CD4-positive, alpha-beta T cell treated with Interleukin-15 for 4 hours (primary cell): ENCODE measurements at regions not wholly inside any gene's neighbourhood (a gene's known extent, or its start where the extent isn't known, plus 50 kb on each side); places are given as distances from the start of the nearest gene placed in this dataset.

Experiments used
- DNase-seq: peaks from one replicate; pipeline ENCODE4 v3.0.0-alpha.2; 2020; ENCODE audit warnings: low spot score

DNA sequence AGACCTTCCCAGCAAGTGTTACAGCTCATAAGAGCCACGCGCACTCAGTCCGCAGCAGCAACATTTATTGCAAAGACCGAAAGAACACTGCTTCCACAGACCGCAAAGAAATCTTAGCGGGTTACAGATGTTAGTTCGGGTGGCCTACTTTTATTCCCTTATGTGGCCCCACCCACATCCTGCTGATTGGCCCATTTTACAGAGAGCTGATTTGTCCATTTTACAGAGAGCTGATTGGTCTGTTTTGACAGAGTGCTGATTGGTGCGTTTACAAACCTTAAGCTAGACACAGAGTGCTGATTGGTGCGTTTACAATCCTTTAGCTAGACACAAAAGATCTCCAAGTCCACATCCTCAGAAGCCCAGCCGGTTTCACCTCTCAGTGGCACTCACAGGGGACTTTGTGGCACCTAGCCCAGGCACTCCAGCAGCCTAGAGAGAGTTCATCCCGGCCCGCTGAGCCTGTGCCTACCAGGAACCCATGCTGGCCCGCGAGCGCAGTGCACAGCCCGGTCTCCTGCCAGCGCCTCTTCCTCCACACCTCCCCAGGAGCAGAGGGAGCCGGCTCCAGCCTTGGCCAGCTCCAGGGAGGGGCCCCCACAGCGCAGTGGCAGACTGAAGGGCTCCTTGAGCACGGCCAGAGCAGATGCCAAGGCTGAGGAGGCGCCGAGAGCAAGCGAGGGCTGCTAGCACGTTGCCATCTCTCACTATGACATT, 244.3 kb upstream of the TSHZ2 start:
- no peak for DNase-seq

DNA sequence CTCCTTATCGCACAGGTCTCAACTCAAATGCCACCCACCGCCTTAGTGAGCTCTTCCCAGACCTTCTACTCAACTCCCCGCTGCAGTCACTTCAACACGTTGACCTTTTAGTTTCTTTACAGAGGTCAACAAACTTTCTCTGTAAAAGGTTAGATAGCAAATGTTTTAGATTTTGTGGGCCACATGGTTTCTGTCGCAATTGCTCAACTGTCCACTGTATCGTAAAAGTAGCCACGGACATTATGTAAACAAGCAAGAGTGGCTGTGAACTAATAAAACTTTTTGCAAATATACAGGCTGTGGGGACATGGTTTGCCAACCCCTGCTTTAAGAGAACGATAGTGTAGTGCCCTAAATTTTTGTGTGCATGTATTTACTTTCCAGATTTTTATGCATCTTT, 247.6 kb upstream of the TSHZ2 start:
- DNase-seq, result no peak

DNA sequence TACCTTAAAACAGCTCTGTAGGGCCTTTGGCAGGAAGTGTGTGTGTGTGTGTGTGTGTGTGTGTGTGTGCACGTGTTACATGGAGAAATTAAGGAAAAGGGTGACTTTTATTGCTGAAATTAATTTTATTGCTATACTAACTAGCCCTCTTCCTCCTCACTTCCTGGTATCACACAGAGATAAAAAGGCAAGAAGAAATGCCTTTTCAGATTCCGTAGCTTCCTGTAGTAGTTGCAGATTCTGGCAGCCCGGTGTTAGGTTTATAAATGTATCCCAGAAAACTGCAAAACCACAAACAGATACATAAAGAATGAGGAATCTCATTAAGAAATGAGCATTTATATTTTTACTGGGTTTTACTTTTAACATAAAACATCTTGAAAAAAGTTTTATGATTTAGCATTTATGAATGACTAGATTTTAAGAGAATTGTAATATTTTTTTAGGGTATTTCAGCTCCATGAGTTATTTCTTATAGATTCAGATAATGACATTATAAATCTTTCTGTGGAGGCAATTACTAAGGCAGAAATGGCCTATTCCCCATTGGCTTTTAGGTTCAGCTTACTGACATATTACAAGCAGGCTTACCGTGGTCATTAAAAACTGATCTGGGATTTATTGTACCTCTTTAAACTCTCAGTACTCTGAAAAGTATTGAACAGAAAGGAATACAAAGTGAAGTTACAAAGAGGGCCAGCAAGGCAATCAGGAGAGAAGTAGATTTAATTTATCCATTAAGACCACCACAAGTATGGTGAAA, 249.1 kb upstream of the TSHZ2 start:
- no peak for DNase-seq

DNA sequence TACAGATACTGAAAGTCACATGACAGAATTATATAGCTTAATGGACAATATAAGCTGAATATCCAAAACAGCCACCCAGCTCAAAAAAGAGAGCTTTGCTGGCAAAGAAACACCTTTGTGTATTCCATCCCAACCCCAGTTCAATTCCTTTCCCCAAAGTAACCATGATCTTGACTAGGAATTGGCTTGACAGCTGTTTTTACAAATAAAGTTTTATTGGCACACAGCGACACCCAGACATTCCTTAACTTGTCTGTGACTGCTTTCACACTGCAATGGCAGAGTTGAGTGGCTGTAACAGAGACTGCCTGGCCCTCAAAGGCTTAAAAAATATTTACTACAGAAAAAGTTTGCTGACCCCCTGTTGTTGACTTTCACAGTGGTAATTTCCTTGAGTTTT, 264.0 kb upstream of the TSHZ2 start:
- DNase-seq, result no peak

DNA sequence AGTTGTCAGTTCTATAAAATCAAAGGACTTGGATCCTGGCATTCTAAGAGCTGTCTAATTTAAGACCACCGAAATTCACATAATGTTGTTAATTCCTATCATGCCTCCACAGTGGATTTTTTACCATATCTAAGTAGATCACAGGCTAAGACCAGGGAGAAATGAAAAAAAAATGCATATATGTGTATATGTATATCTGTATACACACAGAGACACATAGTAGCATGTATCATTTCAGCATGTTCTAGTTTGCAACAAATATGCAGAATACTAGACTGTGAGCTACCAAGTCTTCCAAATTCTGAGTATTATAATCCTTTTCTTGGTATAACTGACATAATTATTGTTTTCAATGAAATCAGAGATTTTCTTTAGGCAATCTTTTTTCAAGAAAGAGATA, 267.6 kb upstream of the TSHZ2 start:
- no peak for DNase-seq

DNA sequence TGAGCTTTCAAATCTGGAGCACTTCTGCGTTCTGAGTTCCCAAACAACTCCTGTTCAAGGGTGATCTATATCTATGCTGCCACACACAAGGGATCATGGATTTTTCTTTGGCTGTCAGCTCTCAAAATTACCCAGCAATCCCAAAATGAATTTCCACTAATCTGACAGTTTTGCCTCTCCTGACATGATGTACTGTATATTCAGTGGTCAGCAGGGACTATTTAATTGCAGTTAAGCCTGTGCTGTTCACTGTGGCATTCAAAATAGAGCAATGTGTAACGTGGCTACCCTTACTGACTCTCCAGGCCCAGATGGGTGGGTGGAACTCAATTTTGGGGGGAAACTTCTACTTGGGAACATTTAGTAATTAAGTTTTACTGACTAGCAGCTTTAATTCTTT, 283.8 kb upstream of the TSHZ2 start:
- DNase-seq, result no peak

DNA sequence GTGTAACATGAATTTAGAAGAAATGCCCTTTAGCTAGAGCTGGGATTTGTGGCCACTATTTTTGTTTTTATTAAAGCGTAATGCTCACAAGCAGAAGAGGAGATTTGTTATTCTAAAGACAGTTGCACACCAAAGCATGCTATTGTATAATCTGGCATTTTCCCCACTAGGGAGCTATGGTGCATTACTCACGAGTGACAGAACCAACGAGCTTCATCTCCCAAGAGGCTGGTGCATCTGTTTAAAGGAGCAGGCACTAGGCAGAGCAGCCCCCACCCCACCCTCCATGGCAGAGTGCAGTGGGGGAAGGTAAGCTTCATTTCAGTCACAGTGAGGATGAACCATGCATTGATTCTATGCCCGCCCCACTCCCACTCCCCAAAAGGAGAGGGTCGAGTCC, 287.3 kb upstream of the TSHZ2 start:
- DNase-seq, result no peak

DNA sequence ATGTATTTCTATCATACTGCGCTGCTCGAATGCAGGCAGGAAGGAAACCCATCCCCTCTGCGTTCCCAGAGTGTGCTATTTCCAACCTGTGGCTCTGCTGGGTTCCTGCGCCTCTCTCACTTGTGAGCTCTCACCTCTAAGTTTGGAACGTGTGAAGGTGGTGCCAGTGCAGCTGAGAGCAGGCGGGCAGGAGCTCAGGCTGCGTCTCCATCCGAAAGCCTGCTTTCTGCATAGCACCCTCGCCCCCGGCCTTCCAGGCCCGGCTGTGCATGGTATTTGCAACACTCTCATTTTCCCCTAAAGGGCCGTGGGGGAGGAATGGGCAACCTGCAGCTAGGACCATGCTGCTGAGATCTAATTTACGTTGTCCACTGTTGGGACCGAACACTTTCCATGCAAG, 288.0 kb upstream of the TSHZ2 start:
- no peak for DNase-seq

DNA sequence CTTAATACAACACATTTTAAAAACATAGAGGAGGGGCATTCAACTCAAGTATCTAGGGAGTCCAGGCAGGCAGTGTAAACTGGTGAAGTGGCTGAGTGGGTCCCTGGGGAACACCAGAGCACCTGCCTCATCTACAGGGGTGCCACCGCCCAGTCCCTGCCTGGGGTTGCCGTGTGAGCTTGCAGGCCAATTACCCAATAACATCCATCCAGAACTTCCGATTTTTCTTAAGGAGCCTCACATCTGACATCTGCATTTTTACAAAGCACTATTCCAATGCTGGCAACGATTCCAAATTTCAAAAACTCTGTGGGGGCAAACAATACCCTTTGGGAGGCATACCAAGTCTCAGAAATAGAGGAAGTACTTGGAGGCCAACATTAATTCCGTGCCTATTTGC, 288.4 kb upstream of the TSHZ2 start:
- DNase-seq, result no peak

DNA sequence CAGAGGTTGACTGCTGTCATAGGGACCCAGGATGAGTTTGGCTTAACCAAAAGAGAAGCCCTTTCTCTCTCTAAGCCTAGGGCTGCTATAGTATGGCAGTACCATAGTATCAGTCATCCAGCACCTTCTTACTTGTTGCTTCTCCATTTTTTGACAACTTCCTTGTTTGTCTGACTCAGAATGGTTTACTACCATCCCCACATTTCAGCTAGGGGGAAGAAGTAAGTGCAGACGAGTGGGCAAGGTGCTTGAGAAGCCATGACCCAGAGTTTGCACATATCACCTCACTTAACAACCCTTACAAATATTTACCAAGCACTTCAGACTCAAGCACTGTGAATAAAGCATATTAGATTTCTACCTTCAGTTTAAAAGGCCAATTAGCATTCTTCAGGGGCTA, 289.9 kb upstream of the TSHZ2 start:
- DNase-seq, result no peak

DNA sequence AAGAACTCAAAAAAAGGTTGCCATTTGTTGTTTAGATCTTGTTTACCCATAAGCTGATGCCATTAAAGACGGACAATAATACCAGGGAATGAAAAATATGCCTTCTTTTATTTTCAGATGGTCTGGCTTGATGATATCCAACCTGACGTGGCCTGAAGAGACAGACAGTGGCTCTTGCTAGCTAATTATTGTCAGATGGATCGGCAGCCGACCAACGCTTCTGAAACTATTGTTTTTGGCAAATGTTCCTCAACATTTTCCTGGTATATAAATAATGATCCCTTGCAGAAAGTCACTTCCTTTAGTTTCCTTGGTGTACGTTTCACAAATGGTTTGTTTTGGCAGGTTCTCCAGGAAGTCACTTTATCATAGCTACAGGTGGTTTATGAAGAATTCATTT, 290.9 kb upstream of the TSHZ2 start:
- no peak for DNase-seq

DNA sequence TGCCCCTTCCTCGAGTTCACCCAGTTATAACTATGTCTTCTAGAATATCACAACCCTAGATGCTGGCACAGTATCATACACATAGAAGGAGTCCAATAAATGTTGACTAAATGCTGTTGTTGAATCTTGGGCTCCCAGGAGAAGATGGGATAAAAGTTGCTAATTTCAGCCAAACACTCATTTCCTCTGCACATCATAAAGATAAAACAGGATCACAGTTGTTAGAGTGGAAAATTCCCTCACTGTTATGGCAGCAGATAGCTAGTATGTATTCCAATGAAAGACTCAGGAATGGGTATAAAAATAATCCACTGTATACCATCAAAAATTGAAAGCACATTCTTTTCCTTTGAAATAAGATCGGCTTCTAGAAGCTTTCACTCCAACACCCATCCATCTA, 294.9 kb upstream of the TSHZ2 start:
- DNase-seq, result no peak

DNA sequence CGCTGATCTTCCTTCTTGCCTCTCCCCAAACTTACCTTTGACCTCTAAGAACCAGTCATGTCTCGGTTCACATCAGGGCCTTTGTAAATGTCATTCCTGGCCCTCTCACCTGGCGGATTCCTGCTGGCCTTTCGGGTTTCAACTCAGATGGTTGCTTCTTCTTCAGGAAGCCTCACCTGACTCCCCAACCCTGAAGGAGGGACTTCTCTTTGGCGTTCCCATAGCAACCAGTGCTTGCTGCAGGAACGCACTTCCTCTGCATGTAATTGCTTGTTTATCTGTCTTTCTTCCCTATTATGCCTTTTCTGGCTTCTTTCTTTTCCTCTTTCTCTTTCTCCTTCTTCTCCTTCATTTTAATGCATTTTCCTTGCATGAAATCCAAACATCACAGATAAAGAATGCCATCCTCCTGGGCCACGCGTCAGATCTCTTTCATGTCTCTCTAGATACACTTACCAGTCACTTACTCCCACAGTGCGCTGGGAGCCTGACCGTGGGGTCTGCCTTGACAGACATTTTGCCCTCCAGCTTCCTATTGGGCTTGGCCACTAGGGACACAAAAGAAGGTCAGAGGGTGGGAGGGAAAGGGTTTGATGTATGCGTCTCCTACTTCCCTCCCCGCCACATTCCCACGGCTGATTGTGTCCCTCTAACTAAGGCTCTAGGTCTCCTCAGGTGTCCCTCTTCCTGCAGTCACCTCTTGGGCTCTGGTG, 295.7 kb upstream of the TSHZ2 start:
- no peak for DNase-seq

DNA sequence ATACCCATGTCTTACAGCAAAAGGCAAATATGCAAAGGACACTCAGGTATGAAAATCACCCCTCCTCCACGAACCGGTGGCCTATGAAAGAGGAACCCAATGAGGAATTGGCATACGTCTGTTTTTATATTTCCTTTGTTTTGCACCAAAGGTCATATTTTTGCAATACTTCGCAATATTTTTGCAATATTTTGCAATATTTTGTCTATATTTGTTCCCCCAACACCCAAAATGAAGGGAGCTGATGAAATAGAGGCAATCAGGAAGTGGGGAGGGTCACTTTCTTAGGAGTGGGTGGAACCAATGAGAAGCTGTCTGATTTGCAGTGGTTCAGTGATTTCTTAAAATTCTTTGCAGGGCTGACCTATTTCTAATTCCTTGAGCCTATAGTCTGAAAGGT, 296.8 kb upstream of the TSHZ2 start:
- DNase-seq, result no peak

DNA sequence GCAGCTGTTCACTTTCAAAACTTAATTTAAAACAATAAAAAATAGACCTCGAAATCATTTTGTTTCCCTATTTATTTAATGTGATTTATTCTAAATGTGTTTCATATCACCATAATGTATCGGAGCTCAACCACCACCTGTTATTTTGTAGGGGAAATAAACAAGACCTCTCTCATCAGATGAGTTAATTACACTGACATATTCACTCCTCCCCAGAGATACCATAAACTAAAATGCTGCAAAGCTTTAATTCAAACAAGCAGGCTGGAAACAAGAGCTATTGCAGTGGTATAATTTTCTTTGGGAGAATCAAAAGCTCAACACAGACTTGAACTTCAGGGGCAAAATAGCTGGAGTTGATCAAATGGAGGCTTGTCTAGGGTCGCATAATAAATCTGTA, 303.5 kb upstream of the TSHZ2 start:
- DNase-seq, result no peak

DNA sequence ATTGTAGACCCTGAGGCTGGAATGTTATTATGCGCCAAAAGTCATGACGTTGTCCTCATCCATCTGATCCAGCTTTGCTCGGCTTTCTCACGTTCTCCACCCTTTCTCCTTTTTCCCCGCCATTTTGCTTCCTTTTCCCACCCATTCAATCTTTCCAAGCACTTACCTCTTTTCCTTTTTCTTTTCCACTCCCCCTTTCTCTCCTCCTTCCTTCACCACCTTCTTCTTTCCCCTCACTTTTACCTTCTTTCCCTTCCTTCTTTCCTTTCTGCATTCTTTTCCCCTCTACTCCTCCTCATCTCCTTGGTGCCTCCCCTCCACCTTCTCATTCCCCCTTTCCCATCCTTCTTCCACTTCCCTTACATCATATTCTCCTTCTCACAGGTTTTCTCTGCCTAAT, 304.8 kb upstream of the TSHZ2 start:
- no peak for DNase-seq

DNA sequence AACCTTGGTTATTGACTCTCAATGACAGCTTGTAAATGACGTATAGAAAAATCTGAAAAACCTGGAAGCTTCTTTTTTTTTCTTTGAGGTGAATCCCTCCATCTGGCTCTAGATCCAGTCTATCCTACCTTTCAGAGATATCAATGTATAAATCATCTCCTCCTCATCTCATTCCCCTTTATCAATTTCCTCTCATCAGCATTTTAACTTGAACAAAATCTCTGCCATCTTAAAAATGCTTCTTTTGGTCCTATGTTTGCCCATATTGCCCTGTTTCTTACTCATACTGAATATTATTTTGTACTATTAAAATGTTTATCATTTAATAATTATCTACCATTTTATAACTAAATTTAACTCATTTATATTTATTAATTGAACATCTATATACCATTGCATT, 306.7 kb upstream of the TSHZ2 start:
- DNase-seq, result no peak

DNA sequence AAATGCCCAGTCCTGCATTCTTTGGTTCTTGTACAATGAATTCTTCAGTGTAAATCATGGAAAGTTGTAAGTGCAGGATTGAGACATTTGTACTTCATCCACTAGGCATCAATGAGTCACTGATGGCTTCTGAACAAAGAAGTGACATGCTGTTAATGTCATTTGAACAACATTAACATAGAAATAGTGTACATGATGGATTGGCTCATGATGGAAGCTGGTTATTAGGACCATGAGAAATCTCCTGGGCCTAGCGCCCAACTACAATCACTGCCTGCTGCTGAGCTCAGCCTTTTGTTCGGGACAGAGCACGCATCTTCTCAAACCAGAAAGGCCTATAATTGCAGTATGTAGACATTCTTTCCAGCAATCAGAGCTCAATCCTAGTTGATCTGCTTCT, 316.8 kb upstream of the TSHZ2 start:
- no peak for DNase-seq

DNA sequence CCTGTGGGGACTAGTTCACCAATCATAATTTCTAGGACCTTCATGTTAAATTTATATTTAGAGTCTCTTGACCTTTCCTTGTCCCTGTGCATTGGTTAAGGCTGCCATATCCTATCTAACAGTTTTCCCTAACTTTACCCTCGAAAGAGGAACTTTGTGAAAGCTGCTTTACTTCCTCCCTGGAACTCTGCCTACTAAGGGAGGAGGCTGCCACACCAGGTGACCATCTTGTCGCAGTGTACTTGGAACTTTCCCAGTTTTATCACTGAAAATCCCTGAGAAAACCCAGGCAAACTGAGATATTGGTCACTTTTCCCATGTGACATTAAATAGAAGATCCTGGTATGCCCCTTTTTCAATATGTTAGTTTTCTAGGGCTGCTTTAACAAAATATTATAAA, 317.6 kb upstream of the TSHZ2 start:
- no peak for DNase-seq

DNA sequence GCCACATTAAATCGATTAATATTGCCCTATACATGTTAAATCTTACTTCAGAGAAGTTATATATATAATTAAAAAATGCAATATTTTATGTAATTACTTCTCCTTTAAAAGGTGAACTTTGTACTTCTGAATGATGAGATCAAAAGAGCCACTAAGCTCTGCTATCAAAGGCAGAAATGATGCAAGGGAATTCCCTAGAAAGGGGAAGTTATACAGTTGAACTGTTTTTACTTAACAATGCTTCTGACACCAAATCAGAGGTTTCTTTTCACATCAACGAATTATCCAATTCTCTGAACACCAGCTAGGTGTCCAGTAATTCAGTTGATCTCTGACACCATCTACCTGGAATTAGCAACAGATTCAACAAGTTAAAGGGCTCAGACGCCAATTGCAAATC, 319.9 kb upstream of the TSHZ2 start:
- no peak for DNase-seq

DNA sequence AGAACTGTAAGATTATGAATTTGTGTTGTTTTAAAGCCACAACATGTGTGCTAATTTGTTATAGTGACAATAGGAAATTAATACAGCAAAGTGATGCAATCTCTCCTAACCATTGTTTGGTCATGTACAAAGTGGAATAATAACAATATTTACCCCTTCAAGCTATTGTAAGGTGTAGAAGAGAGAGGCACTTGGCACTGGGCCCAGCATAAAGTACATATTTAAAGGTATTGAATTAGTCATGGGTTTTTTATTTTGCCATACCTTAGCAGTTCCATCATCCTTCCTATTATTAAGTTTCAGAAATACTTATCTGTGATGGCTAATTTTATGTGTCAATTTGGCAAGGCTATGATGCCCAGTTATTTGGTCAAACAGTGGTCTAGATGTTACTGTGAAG, 322.4 kb upstream of the TSHZ2 start:
- DNase-seq, result no peak

DNA sequence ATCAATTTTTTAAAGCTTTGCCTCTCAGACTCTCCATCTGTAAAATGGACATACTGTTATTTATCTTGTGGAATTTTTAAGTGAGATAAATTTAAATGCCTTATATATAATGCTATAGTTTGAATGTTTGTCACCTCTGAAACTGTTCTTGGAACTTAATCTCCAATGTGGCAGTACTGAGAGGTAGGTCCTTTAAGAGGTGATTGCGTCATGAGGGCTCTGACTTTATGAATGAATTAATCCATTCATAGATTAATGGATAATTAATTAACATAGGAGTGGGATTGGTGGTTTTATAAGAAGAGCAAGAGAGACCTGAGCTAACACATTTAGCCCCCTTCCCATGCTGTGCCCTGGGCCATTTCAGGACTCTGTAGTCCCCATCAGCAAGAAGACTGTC, 326.3 kb upstream of the TSHZ2 start:
- DNase-seq, result no peak

DNA sequence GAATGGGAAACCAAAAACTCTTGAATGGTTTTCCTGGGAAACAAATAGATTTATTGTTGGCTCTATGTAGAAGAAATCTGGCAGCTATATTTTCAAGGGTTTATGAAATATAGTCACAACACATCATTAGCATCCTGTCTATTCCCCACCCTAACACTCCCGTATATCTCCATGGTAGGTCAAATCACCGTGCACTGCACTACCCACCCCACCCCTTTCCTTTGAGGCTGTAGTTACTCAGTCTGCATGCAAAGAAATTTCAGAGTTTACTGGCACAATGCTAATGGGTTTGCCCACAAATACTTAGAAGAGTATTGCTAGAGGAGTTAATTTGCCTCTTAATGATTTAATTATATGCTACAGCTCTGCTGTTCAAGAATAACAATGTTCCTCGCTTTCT, 329.1 kb upstream of the TSHZ2 start:
- DNase-seq, result no peak
